ENCODE measurements at regions not wholly inside any gene's neighbourhood (a gene's known extent, or its start where the extent isn't known, plus 50 kb on each side); places are given as distances from the start of the nearest gene placed in this dataset.

DNA sequence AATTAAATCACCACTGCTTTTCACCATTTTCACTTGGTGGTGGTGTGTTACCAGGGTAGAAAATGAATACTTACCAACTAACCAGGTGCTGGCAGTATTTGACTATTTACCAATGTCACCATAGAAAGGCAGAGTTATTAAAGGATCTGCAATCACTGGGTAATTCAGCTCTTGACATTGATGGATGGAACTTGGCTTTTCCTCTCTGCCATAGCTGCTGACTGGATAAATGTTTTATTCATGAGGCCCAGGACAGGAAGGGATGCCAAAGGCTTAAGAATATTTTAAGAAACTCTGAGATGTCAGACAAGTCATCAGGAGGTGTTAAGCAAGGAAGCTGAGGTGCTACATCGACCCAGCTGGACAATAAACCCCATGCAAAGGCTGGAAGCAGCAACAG lies 495.5 kb upstream of the CFAP20DC start:
- no peak overlapping the region for H3K4me3 ChIP-seq
- H3K27ac ChIP-seq: no peak overlapping the region
- H3K27me3 ChIP-seq: no peaks in the 10 kb centered on the region
- intact Hi-C loops (cut with DNase I): no loop called here
- TF ChIP-seq, protein P1, sequence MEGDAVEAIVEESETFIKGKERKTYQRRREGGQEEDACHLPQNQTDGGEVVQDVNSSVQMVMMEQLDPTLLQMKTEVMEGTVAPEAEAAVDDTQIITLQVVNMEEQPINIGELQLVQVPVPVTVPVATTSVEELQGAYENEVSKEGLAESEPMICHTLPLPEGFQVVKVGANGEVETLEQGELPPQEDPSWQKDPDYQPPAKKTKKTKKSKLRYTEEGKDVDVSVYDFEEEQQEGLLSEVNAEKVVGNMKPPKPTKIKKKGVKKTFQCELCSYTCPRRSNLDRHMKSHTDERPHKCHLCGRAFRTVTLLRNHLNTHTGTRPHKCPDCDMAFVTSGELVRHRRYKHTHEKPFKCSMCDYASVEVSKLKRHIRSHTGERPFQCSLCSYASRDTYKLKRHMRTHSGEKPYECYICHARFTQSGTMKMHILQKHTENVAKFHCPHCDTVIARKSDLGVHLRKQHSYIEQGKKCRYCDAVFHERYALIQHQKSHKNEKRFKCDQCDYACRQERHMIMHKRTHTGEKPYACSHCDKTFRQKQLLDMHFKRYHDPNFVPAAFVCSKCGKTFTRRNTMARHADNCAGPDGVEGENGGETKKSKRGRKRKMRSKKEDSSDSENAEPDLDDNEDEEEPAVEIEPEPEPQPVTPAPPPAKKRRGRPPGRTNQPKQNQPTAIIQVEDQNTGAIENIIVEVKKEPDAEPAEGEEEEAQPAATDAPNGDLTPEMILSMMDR (IDR thresholded peaks at IDR 0.05): no peak
- no peak for TF ChIP-seq POLR2A (IDR thresholded peaks at IDR 0.05)
- no peaks in the 10 kb centered on the region for H3K36me3 ChIP-seq
- no peak for DNase-seq
- WGBS, 2 donors: 68 to 84% methylated on average over 1 of the region's 1 CpG
- H3K4me1 ChIP-seq: no peaks in the 10 kb centered on the region
- no peaks in the 10 kb centered on the region for H3K9me3 ChIP-seq

DNA sequence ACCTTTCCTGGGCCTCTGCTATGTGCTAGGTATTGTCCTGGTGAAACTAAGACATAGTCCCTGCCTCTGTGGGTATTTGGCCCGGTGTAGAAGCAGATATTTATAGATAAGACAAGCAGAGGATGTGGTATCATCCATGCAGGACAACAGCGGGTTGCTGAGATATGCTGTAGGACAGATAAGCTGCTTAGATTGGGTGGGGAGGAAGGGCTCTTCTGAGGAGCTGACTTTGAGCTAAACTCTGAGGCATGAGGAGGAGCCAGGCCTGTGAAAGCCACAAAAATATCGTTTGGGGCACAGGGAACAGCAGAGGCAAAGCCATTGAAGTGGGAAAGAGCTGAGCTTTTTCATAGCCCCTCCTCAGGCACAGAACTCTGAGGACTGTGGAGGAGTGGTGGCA lies 492.5 kb upstream of the CFAP20DC start:
- no peaks in the 10 kb centered on the region for H3K4me1 ChIP-seq
- H3K27me3 ChIP-seq: no peaks in the 10 kb centered on the region
- intact Hi-C loops (cut with DNase I): no loop called here
- TF ChIP-seq EP300 (IDR thresholded peaks at IDR 0.05) (no peak), POLR2AphosphoS5 (IDR thresholded peaks at IDR 0.05) (no peak), POLR2A (IDR thresholded peaks at IDR 0.05) (no peak)
- TF ChIP-seq, protein P1 (IDR thresholded peaks at IDR 0.05): no peak
- DNase-seq: no peak
- H3K9me3 ChIP-seq: no peaks in the 10 kb centered on the region
- H3K36me3 ChIP-seq: no peaks in the 10 kb centered on the region
- no peak overlapping the region for H3K4me3 ChIP-seq
- 52 to 63% methylated on average over 3 of the region's 3 CpGs for WGBS, 2 donors
- H3K27ac ChIP-seq: no peak overlapping the region

DNA sequence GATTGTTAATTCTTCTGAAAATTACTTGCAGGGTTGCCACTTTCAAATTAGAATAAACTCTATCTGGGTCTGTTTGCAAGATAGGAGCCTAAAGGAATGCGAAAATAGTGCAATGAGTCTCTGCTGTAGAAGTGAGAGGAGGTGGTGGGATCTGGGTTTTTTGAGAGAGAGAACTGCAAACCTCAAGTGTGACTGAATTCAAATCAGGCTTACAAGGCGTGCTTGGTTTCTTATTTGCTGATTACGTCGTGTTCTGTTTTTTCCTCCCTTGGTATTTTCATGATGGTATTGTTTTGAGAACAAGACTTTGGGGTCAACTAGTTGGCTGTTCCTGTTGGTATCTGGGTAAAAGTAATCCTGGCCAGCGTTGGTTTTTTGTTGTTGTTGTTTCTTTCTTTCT lies 490.9 kb upstream of the CFAP20DC start:
- intact Hi-C loops (cut with DNase I): no loop called here
- TF ChIP-seq EP300 (IDR thresholded peaks at IDR 0.05) (no peak), POLR2A (IDR thresholded peaks at IDR 0.05) (no peak), POLR2AphosphoS5 (IDR thresholded peaks at IDR 0.05) (no peak)
- TF ChIP-seq, protein P1 (IDR thresholded peaks at IDR 0.05): no peak
- Histone ChIP-seq H3K27me3 (no peaks in the 10 kb centered on the region), H3K36me3 (no peaks in the 10 kb centered on the region), H3K27ac (no peak overlapping the region), H3K4me1 (peaks cover 0 to 12% (median 9%) of the 10 kb centered on the region in 4 donors), H3K4me3 (no peak overlapping the region), H3K9me3 (no peaks in the 10 kb centered on the region)
- no peak for DNase-seq
- WGBS, 2 donors: 80 to 82% methylated on average over 5 of the region's 5 CpGs

DNA sequence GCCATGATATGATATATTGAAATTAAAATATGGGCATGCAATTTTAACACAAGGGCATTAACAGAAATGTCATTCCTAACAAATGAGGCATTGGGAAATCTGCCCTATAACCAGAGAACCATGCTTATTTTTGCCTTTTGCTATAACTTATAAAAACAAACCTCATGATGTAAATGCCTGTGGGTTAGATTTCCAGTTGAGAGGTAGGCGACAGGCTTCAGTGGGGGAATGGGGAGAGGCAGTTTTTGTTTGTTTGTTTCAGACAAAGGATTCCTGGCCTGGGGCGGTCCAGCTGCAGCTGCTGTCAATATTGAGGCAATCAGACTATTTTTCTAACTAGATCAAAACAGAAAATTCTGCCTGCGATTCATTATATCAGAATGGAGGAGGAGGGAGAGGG lies 490.4 kb upstream of the CFAP20DC start:
- Histone ChIP-seq H3K9me3 (no peaks in the 10 kb centered on the region), H3K36me3 (no peaks in the 10 kb centered on the region), H3K4me3 (no peak overlapping the region), H3K4me1 (peaks cover 0 to 17% (median 11%) of the 10 kb centered on the region in 4 donors), H3K27ac (no peak overlapping the region), H3K27me3 (no peaks in the 10 kb centered on the region)
- no peak for DNase-seq
- intact Hi-C loops (cut with DNase I): no loop called here
- TF ChIP-seq POLR2A (IDR thresholded peaks at IDR 0.05) (no peak), EP300 (IDR thresholded peaks at IDR 0.05) (no peak), POLR2AphosphoS5 (IDR thresholded peaks at IDR 0.05) (no peak)
- TF ChIP-seq, protein P1 (IDR thresholded peaks at IDR 0.05): no peak
- 79 to 80% methylated on average over 3 of the region's 3 CpGs for WGBS, 2 donors

DNA sequence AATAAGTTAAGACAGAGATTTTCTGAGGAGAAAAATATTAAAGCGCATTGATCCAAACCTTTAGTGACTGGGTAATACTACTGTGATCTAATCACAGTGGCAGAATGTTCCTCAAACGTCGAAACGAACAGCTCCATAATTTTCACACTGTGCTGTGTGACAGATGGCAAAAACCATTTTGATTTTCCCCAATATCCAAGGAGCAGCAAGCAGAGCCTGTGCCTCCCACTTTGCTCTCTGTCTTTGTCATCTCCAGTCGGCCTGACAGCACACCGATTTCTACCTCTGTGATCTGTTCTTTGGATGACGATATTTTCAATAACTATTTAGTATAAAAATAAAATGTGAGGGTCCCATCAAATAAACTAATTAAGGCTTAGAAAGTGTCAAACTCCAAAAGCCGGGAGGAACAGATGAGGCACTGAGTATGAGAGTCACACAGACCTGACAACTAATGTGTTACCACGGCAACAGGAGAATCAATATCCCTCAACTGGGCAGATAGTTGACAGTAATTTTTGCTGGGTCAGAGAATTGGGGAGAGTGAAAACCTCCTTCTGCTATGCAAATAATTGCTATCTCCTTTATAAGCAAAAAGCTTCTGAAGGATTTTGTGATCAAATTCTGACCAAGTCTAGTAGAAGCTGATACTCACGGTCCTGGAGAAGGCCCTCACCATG lies 489.1 kb upstream of the CFAP20DC start:
- Histone ChIP-seq H3K4me1 (peaks cover 0 to 20% (median 12%) of the 10 kb centered on the region in 4 donors), H3K27ac (no peak overlapping the region), H3K4me3 (no peak overlapping the region), H3K27me3 (no peaks in the 10 kb centered on the region), H3K9me3 (no peaks in the 10 kb centered on the region), H3K36me3 (no peaks in the 10 kb centered on the region)
- DNase-seq: no peak
- WGBS, 2 donors: 90 to 92% methylated on average over 10 of the region's 10 CpGs
- intact Hi-C loops (cut with DNase I): no loop called here
- TF ChIP-seq POLR2AphosphoS5 (IDR thresholded peaks at IDR 0.05): no peak
- TF ChIP-seq EP300 (IDR thresholded peaks at IDR 0.05): no peak
- TF ChIP-seq, protein P1 (IDR thresholded peaks at IDR 0.05): no peak
- TF ChIP-seq POLR2A (IDR thresholded peaks at IDR 0.05): no peak

All from sigmoid colon (tissue), 6 donors.